ENCODE measurements at regions not wholly inside any gene's neighbourhood (a gene's known extent, or its start where the extent isn't known, plus 50 kb on each side); places are given as distances from the start of the nearest gene placed in this dataset.

DNA sequence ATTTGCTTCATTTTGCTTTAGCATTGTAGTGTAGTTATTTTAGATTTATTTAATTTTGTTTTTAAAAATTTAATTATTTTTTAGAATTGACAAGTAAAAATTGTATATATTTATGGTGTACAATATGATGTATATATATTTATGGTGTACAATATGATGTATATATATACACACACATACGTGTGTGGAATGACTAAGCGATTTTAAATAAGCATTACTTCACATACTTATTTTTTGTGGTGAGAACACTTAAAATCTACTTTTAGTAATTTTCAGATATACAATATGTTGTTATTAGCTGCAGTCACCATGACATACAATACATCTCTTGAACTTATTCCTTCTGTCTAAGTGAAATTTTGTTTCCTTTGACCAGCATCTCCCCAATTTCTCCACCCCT is 172.9 kb downstream of the SPRY1 start:
- no peak for DNase-seq (ENCODE audit: low spot score)

DNA sequence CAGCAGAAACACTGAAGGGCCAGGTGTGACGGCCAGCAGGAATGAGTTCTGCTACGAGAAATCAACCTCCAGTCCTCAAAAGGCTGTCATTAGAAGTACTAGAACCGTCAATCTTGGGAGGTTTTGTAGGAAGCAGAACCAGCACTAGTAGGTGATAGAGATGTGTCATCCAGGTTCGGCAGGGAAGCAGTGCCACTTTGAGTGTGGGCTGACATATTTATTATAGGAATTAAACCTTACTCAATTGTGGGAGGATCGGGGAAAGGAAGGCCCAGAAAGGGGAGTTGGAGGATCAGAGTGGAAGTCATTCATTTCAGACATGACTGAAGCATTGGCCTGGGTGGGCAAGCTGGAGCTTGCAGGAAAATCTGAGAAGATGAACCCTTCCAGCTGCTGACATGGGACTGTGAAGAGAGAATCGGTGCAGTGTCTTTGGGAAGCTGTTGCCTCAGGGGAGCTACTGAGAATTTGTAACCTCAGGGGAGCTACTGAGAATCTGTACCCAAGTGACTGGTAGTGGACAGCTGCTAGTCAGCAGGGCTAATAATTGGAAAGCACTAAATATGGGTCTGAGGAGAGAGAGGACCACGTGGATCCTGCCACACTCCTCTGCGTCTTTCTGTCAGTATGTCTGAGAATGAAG is 177.4 kb downstream of the SPRY1 start:
- DNase-seq (ENCODE audit: low spot score) = no peak

GRCh38 chr4:123575291-123575690 is 178.7 kb downstream of the SPRY1 start:
- DNase-seq (ENCODE audit: low spot score) = no peak

- DNase-seq (ENCODE audit: low spot score) = no peak
Measured at GRCh38 chr4:123577225-123577906, 180.8 kb downstream of the SPRY1 start.

DNA sequence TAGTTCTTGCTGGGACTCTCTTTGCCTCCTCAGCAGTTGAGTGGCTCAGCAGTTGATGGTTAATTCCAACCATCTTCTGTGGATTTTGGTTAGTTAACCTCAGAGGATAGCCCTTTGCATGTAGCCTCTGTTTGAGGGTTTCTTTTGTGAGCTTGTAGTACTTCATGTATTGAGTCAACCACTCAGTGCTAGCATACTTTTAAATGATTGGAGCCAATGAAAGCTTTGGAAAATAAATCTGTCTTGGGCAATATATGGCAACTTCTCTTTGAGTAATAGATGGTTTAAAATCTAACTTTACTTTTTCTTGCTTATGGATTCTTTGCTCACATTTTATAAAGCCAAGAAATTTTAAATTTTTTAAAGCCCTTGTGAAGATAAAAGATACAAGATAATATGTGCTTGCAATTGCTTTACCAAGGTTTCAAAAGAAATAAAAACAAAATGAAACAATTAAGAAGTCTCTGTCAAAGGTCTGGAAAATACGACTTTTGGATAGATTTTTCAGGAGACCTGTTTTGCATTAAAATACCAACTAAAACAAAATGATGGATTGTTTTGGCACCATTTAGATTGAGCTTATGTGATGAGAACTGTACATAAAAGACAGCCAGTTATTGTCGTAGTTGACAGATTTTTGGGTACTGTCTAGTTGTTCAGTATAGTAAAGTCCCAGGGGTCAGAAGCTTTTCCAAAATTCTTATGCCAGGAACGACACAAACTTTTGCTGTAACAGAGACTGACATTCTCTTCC is 181.9 kb downstream of the SPRY1 start:
- DNase-seq (ENCODE audit: low spot score) = no peak

DNA sequence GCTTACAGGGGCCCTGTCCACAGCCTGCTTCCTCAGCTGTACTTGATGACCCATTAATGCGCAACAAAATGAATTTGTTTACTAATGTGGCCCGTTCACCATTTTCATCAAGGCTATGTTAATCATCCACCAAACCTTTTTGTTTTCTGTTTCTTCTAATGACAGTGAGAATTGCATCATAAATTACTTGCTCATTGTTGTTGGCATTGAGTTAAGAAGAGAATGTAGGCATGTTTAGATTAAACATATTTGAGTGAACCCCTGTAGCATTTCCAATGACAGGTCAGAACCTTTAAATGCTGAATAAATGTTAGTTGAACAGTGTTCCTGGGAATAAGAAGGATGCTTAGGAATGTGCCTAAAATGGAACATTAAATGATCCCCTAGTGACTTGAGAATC is 183.4 kb downstream of the SPRY1 start:
- no peak for DNase-seq (ENCODE audit: low spot score)

DNA sequence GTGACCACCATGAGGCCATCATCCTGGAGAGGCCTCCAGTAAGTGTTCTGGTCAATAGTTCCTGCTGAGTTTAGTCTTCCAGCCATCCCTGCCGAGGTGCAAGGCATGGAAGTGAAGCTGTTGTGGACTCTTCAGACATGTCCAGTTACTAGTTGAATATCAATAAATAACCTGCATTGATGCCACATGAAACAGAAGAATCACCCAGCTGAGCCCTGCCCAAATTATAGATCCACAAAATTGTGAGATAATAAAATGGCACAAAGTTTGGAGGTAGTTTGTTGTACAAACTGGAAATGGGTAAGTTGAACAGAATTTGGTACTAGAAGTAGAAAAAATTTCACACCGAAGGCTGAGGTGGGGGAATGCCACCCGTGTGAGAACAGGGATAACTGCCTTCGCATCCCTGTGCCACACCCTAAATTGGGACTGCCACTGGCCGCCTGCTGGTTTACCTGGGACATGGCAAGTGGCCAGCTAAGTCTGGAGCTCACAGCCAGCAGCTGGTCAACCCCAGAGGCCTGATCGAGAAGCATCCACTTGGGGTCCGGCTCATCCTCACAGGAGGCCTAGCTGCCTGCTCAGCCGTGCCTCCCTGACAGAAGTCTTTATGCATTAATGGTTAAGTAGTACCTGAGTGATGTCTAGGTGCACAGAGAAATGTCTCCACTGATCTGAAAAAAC is 184.5 kb downstream of the SPRY1 start:
- DNase-seq (ENCODE audit: low spot score) = no peak

DNA sequence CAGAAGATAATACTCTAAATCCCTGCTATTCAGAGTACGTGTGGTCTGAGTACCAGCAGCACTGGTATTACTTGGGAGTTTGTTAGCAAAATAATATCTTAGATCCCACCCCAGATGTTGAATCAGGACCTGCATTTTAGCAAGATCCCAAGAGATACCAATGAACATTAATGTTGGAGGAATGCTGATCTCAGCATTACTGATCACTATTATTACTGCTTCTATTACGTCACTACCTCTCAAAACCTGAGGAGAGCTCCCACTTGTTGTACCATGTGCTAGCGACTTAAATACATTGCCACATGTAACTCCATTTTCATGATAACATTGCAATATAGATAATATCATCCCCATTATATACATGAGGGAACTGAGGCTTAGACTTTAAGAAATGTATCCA is 185.2 kb downstream of the SPRY1 start:
- DNase-seq (ENCODE audit: low spot score) = no peak

DNA sequence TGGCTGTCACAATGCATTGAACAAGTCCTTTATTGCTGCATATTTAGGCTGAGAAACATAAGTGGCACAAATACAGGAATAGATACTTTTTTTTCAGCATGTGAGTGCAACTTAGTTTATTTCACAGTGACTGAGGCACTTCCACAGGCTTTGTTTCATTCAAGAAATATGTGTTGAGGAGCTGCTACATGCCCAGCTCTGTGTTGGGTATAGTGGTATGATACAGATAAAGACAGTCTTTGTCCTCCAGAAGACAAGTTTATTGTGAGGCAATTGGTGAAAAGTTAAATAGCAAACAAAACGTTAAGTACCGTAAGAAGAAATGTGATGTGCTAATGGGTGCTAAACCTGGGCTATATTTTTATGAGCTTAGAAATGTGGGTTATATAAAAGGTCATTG is 186.4 kb downstream of the SPRY1 start:
- DNase-seq (ENCODE audit: low spot score) = no peak

GRCh38 chr4:123585111-123585510 is 188.5 kb downstream of the SPRY1 start:
- DNase-seq (ENCODE audit: low spot score) = no peak

DNA sequence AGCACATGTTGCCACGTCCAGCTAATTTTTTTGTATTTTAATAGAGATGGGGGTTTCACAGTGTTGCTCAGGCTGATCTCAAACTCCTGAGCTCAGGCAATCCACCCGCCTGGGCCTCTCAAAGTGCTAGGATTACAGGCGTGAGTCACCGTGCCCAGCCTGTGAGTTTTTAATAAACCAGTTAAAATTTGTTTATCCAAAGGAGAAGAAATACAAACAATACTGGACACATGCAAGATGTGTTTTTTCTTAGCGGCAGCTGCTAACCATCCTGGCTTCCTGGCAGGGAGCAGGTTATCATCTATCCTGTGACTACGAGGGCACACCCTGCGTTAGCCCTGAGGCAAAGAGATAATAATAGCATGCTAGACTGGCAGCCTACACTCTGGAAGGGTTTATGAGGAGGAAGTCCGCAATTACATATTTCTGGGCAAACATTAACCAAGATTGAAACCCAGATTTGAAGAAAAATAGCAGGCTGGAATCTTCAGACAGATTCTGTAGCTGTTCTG is 191.4 kb downstream of the SPRY1 start:
- no peak for DNase-seq (ENCODE audit: low spot score)

DNA sequence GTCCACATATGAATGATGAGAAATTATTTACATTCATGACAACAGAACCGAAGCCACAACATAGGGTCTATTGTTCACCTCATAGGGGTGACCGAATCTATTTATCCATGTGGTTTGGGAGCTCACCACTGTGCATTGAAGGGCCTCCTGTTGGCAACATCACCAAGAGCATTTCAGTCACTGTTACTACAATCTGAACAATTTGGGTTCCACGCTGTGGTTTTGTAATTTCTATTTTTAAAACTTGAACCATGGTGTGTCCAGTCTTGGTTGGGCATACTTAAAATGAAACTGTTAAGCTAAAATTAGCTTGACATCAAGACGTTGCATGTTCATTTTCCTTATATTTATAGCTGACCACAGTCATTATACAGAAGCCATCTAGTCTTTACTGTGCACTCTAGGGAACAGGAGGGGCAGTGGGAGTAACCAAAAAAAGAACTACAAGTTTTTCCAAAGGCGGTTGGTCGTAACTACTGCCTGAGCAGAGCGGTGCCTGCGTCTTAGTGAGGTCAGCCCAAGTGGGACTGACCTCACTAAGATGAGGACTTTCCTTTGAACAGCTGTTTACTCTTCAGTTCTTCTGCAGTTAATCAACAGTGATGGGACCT is 192.1 kb downstream of the SPRY1 start:
- no peak for DNase-seq (ENCODE audit: low spot score)

DNA sequence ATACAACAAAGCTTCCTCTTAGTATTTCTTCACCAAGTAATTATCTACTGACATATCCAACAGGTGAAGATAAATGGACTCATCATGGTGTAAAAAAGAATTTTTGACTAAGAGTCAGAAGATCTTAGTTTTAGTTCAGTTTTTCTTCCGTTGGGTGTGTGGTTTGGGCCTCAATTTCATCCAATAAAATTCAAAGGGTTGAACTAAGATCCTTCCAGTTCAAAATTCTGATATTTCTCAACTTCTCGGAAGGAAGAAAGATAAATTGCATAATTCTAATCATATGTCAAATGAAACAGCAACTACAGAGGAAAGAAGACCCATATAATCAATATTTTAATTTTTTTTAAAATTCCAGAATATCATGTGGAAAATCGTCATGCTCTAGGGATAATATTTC is 192.7 kb downstream of the SPRY1 start:
- DNase-seq (ENCODE audit: low spot score) = no peak

- DNase-seq (ENCODE audit: low spot score) = no peak
Measured at GRCh38 chr4:123591875-123592274, 195.3 kb downstream of the SPRY1 start.

DNA sequence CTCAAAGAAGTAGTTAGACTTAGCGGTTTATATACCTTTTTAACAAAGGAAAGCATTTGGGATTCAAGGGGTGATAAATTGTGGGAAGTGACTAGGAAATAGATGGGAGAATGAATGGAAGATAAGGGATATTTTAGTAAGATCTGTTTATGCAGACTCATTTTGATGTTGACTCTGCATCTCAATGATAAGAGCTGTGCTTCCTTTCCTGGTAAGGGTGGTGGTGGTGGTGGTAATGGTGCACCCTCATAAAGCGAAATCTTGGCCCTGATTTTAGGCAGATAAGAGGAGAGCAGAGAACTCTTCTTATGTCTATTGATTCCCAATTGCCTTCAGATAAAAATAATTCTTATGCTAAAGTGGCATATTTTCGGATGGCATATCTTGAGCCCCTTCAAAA is 197.1 kb downstream of the SPRY1 start:
- DNase-seq (ENCODE audit: low spot score) = no peak

DNA sequence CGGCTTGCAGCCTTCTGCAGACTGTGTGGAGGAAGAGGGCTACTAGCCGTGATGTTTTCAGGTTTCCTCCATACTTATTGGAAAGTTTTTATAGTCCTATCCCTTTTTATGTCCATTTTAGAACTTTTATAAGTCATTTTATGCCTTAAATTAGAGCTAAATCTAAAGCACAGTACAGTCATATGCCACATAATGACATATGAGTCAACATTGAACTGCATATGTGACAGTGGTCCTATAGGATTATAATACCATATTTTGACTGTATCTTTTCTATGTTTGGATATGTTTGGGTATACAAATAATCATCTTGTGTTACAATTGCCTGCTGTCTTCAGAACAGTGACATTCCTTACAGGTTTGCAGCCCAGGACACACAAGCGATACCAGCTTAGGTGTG is 200.2 kb downstream of the SPRY1 start:
- DNase-seq (ENCODE audit: low spot score) = no peak

DNA sequence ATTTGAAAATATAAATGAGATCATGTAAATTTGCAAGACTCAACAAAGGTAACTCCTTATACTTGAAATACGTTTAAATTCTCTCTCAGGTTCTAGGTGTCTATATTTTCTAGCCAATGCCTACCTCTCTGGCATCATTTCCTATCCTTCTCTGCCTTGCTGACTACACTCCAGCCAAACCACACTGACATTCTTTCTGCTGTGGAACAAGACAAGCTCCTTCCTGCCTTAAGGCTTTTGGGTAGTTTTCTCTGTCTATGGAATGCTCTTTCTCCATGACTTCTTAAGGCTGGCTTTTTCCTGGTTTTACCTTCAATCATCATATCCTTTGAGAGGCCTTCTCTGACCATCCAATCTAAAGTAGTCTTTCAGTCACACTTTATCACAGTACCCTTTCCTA is 201.0 kb downstream of the SPRY1 start:
- no peak for DNase-seq (ENCODE audit: low spot score)

DNA sequence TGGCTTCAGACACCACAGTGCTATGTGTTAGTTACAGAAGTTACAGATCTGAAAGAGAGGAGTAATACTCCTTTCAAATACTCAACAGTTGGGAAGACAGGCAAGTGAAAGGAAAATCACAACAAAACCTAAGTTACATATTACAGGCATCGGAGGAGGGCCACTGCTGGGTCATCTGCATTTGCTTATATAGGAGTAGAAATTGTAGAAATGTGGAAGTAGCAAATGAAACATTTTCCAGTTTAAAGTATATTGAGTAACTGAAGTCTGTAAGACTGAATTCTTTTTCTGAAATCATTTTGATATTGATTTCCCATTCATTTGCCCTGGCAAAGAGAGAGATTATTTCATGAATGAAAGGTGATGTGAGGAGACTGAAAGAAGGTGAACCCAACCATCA is 201.7 kb downstream of the SPRY1 start:
- DNase-seq (ENCODE audit: low spot score) = no peak

- no peak for DNase-seq (ENCODE audit: low spot score)
Measured at GRCh38 chr4:123599061-123599919, 202.7 kb downstream of the SPRY1 start.

Measured in mesenteric fat pad (tissue), 1 donor.